NCI-H524 treated with DMSO at 0.1 percent for 48 hours (cell line): ENCODE measurements at regions not wholly inside any gene's neighbourhood (a gene's known extent, or its start where the extent isn't known, plus 50 kb on each side); places are given as distances from the start of the nearest gene placed in this dataset.

ENCODE experiments used
- DNase-seq: peaks from one replicate; lab custom pipeline; 2025; lab: John Stamatoyannopoulos, UW

DNA sequence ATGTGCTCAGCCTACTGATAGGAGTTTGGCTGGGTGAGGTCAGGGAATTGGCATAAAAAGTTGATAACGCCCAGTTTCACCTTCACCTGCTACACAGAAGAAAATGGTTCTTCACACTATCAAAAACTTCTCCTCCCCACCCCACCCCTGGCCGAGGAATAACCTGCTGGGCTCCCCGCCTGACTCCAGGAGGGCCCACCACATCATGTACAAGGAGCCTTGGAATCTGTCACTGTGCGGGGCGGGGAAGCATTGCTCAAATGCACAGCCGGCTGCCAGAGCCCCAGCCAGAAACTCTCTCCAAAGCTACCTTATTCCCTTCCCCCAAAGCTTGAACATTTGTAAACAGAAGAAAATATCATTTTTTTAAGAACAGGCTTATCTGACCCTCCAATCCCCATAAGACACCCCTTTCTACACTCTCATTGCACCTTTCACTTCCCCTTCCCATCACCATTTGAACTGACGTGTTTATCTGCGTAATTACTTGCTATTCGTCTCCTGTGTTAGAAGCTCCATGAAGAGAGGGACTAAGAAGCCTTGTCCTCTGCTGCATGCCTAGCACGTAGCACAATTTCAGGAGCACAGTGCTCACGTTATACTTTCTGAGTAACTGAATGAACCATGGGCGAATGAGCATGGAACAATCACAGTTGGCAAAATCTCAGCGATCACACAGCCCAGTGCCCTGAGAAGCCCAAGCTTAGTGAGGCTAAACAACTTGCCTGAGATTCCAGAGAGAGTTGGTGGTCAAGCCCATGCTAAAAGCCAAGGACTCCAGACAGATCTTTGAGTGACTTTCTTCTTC, 82.9 kb downstream of the HES1 start:
- DNase-seq = no peak

- DNase-seq = no peak
These were observed 84.0 kb downstream of the HES1 start for GRCh38 chr3:194219826-194220410.

- no peak for DNase-seq
These were observed 85.0 kb downstream of the HES1 start for GRCh38 chr3:194220901-194221326.

DNA sequence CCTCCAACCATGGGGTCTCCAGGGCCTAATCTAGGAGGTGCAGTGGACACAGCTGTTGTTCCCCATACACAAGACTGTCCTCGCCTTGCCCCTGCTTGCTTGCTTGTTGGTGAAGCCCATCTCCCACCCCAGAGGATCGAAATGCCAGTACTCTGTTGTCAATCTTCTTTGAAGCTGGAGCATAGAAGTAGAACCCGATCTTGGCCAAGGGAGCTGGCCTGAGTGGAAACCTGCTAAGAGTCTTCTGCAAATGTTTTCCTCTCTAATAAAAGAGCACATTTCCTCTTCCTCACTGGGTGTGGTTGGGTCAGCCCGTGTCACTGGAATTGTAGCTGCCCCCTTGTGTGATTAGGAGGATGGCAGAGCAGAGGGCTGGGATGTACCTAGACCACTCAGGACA, 85.4 kb downstream of the HES1 start:
- DNase-seq = no peak

GRCh38 chr3:194223951-194224350, 88.0 kb downstream of the HES1 start:
- DNase-seq = no peak

DNA sequence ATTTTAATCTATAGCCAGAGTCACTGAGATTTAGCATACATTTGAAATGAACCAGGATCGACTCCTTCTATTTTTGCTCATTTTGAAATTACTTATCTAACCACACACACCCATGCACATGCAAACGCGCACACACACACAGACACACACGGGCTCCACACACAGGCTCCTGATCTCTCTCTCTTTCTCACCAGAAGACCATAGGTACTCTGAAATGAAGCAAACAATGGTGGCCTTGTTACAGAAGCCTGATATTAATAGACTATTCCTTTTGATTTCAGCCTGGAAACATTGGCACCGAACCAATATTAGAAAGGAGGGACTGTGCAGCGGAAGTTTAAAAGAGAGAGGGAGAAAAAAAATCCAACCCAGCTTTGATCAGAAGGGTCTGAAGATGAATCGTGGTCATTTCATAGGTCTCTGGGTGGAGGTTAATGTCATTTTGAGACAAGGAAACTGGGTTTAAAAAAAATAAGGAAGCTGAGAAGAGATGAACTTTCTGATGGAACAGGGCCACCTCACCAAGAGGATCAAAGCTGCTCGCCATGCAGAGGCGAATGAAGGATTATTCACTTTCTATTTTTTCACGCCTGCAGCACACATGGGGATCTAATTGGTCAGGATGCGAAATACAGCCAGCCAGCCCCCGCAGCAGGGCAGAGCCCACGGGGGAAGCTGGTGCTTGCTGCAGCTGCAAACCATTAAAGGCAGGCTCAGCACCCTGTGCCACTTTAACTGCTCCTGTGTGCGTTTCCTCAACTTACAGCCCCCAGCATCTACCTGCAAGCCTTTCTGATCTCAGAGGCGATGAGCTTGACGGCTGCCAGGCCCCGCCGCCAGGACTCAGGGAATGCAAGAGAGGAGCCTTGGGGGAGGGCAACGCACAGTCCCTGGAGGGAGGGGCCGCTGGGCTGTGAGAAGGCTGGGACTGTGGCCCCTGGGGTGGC, 88.8 kb downstream of the HES1 start:
- no peak for DNase-seq

DNA sequence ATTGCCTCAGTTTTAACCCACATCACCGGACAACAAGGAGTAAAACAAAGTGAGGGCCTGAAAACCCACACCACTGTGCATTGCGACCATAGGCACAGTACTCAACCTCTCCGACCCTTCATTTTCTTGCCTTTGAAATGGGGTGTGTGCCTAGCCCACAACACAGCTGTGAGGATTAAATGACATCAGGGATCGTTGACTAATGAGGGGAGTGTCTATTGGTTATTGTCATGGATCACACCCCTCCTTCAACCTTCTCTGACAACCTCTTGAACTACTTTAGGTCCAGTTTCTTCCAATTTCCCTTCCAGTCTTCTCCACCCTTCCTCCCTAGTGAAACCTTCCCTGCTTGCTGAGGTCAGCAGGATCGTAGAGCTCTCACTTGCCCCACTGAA, 89.5 kb downstream of the HES1 start:
- no peak for DNase-seq

DNA sequence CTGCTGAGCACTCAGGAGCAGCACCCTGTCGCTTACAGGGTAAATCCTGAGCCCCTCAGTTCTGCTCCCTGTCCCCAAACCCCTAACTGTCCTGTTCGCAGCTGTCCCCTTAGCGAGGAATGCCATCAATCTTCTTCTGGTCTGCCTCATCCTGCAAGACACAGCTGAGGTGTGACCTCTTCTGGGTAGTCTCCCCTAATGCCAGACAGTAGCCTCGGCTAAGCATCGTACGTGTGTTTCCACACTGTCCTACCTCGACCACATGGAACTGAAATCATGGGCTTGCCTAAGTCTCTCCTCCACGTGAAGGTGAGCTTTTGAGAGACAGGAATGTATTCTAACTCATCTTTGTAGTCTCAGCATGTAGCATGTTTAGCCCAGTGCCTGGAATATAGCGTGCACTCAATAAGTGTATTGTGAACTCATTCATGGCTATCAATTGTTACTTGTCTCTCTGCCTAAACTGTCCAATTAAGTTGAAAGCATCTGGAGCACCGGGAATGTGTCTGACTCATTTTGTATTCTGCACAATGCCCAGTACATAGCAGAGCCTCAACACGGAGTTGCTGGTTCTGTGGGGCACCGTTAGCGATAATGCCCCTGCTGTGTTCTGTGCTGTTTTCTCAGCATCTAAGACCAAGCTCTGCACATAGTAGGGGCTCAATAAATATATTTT, 90.2 kb downstream of the HES1 start:
- DNase-seq = no peak

DNA sequence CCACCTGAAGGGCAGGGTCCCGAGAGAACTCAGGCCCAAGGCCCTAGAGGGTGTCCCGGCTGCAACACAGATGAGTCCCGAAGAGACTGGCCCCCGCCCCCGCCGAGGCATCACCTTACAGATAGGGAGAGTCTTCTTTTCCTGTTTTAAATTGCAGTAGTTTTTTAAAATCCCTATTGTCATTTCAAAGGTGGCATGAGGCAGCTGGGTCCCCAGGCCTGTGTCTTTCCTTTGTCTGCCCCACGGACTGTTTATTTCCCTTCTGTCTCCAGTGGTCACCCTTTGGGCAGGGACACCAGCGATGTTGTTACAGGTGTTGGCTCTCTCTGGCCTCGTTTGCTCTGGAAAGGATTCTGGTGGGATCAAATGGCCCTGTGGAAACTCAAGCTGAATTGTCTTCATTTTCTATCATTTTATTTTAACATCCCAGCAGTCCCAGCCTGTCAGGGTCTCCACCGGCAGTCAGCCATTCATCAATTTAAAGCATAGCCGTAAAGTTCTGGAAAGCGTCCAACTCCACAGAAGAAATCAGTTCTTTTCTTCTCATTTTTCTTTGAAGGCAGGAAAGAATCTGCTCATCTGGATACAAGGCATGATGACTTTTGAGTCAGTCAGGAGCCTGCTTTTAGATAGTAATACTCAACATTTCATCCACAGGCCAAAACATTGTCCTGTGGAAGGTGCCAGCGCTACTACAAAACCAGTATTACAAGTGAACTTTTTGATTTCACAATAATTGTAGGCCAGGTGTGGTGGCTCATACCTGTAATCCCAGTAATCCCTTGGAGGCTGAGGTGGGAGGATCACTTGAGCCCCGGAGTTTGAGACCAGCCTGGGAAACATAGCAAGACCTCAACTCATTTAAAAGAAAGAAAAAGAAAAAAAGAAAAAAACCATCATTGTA, 96.2 kb downstream of the HES1 start:
- no peak for DNase-seq

- DNase-seq = no peak
These were observed 97.2 kb downstream of the HES1 start for GRCh38 chr3:194233150-194233549.

GRCh38 chr3:194235160-194235559, 99.2 kb downstream of the HES1 start:
- DNase-seq = no peak

DNA sequence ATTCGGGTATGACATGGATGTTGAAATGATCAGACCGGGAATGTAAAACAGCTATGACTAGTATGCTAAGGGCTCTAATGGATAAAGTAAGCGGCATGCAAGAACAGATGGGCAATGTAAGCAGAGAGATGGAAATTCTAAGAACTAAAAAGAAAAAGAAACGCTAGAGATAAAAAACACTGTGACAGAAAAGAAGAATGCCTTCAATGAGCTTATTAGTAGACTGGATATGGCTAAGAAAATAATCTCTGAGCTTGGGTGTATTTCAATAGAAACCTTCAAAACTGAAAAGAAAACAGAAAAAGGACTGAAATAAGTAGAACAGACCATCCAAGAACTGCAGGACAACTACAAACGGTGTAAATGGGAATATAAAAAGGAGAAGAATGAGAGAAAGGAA, 101.2 kb downstream of the HES1 start:
- no peak for DNase-seq

DNA sequence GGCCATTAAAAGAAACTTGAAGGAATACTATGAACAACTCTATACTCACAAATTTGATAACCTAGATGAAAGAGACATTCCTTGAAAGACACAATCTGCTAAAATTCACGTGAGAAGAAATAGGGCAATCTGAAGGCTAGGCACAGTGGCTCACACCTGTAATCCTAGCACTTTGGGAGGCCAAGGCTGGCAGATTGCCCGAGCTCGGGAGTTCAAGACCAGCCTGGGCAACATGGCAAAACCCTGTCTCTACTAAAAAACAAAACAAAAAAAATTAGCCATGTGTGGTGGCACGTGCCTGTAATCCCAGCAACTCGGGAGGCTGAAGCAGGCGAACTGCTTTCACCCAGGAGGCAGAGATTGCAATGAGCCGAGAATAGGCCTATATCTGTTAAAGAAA, 104.8 kb downstream of the HES1 start:
- DNase-seq = no peak

- no peak for DNase-seq
These were observed 107.4 kb downstream of the HES1 start for GRCh38 chr3:194243172-194243837.

GRCh38 chr3:194244167-194244566, 107.0 kb downstream of the CPN2 start:
- DNase-seq = no peak

DNA sequence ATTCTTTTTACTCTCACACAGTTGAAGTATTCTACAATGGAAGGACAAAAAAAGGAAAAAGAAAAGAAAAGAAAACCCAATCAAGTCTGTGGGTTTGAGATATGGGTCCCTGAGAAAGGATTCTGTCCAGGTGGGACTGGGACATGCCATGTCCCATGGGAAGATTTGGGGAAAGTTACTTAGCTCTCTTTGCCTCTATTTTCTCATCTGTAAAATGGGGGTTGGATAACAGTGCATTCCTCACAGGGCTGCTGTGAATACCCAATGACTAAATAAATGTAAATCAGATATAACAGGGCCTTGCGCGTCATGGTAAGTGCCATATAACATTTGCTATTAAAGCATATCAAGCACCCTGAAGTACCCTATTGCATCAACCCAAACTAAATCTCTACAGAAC, 105.7 kb downstream of the CPN2 start:
- no peak for DNase-seq

DNA sequence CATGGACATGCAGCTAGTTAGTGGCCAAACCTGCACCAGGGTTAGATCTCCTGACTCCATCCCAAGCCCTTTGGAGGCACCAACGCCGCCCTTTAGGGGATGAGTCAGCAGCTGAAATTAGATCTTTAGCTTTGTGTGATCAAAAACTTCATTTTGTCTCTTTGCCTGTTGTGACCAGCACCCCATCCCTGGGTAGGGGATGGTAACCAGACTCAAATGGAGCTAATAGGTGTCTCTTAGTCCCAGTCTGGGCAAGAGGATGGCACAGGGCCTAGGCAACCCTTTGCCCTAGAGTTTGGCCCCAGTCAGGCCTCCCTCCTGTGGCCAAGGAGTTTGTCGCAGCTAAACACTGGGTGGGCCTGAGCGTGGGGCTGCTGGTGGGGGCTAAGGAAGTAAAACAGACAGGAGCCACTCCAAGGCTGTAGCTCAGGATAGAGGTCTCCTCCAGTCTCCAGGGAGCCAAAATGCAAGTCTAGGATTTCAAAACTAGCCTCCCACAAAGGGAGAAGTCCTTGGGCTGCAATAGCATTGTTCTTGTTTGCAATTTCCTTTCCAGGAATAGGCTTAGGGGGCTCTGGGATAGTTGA, 105.1 kb downstream of the CPN2 start:
- DNase-seq = no peak

GRCh38 chr3:194246709-194247349, 104.3 kb downstream of the CPN2 start:
- DNase-seq = no peak

GRCh38 chr3:194247350-194247740, 103.8 kb downstream of the CPN2 start:
- no peak for DNase-seq
